KG1 (cell line): ENCODE measurements at regions not wholly inside any gene's neighbourhood (a gene's known extent, or its start where the extent isn't known, plus 50 kb on each side); places are given as distances from the start of the nearest gene placed in this dataset.

Source experiments
- DNase-seq: peaks from one replicate; lab custom pipeline; 2025; lab: John Stamatoyannopoulos, UW

DNA sequence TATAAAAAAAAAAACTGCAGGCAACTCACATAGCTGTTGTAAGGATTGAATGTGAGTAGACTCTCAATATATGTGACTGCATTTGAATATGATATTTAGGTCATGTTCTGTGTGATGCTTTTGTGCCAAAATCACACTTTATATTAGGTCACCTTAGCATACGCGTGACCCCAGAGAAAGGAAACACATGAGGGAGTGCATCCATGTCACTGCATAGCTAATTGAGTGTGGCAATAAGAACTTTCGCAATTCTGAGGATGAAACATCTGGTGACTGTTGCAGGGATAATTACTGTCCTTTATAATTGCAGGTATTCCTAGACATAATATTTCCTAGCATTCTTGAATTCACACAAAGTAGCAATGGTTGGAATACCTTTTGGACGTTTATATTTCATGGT lies 459.5 kb upstream of the KLF4 start:
- no peak for DNase-seq

DNA sequence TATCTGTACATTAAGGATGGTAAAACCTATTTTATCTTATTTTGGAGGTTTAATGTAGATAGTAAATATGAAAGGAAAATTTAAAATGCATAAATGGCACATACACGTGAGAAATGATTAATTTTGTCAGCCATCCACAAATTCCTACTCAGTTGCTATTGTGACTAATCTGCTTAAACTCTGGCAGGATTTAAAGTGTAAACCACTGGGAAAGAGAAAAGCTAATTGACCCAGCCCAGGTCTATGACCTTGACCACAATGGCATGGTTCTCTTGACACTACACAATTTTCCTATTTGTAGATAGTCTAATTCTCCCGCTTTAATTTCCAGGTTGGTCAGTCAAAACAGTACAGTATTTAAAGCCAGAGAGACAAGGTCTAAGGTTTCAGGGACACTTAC lies 459.0 kb upstream of the KLF4 start:
- no peak for DNase-seq

DNA sequence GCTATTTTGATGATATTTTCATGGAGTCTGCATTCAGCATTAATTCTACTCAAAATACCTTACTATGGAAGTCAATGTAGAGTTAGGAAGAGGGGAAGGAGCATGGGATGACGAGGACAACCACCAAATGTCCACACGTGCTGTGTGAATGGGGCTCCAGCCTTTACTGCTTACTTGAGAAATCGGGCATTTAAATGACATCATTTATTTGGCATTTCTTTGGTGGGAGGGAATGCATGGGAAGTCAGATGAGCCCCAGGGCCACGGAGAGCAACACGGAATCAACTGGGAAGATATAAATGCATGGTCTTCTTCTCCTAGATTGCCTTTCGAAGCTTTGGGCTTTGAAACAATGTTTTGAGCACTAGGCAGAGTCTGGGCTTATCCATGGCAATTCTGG lies 458.5 kb upstream of the KLF4 start:
- no peak for DNase-seq

DNA sequence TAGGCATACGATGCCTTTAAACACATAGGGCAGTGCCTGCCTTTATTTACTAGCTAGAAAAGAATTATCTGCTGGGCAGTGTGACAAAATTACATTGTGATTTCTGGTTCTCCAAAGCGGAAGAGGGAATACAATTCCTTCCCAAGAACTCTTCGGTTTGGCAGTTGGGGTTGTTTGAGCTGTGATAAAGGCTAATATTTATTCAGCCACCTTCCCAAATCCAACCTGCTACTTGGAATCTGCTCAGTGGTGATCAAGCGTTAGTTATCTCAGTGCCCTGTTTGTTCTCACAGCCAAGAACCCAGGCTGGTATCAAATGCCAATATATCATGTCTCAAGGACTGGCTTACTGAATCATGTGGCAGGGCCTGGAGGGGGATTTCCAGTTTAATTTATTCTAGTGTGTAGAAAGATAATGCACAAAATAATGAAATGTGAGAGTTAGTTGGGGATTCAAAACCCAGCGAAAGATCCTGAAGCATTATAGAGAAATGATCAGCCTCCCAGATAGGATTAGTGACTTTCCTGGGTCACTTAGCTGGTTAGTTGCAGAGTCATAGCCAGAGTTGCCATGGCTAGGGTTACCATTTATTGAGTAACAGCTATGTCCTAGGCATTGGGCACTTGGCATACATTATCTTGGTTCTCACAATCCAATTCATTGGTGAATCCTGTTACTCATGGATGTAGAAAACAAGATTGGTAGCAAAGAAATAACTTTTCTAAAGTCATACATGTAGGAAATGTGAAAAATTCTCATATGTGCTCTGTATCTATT lies 457.0 kb upstream of the KLF4 start:
- no peak for DNase-seq

DNA sequence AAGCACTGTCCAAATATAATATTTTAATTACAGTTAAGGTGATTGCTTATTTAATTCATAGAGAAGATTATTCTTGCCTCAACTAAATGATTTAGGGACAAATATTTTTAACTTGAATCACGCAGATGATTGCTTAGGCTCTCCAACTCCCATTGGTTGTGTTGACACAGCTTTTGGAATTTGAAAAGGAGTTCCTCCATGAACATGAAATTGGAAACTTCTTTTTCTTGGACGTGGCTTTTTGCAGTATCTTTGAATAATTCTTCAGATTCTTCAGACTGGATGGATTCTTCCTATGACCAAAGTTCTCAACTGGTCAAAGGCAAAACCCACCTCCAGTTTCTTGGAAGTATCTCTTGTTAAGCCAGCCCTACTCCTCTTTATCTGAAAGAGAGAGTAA lies 456.4 kb upstream of the KLF4 start:
- no peak for DNase-seq

DNA sequence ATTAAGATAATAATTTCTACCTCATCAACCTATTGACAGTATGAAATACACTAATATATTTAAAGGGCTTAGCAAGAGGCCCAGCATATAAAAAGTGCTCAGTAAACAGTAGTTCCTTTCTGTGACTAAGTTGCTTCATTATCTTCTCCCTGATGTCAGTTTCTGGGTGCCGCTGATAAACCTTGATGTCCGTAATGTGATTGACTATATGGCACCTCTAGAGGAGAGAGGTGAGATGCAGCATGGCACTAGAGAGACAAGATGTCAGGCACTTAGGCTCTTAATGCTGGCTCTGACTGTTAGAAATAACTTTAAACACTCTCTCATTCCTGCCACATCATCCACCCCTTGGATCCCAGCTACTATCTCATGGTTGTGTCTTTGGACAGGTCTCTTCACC lies 455.9 kb upstream of the KLF4 start:
- DNase-seq: no peak

DNA sequence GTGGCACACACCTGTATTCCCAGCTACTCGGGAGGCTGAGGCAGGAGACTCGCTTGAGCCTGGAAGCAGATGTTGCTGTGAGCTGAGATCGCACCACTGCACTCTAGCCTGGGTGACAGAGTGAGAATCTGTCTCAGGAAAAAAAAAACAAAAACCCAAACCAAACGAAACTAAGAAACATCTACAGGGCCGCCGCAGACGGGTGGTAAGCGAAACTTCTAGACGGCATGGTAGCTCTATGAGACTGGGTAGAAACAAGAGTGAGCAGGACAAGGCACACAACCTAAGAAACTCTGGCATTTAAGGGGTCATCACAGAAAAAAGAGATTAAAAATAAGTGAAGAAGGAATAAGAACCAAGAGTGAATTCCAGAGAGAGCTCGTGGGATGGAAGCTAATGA lies 454.8 kb upstream of the KLF4 start:
- DNase-seq: no peak

DNA sequence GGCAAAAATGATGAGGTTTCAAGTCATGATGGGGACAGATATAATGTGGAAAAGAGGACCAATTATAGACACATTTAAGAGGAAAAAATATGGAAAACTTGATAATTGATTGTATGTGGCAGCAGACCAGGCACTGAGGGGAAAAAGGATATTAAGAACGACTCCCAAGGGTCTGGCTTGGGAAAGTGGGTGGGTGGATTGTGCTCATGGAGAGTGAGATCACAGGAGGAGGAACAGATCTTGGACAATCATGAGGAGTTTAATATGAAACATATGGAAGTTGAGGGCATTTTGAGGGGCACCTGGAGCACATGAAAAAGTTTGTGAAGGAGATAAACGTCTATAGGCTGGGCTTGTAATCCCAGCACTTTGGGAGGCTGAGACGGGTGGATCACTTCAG lies 454.3 kb upstream of the KLF4 start:
- DNase-seq: no peak

DNA sequence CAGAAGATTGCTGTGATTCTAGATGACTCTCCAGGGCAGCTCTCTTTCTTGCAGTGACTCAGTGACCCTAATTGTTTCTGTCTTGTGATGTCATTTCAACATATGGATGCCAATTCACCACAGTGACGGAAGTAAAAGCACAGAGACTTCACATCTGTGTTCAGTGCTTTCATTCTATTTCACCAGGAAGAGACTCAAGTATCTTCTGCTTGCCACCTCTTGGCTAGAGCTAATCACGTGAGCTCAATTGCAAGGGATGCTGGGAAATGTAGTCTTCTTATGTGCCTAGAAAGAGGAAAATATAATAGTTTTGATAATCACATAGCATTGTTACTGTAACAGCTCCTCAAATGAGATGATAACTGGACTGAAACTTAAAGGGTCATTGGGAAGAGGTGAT lies 453.3 kb upstream of the KLF4 start:
- DNase-seq: no peak

DNA sequence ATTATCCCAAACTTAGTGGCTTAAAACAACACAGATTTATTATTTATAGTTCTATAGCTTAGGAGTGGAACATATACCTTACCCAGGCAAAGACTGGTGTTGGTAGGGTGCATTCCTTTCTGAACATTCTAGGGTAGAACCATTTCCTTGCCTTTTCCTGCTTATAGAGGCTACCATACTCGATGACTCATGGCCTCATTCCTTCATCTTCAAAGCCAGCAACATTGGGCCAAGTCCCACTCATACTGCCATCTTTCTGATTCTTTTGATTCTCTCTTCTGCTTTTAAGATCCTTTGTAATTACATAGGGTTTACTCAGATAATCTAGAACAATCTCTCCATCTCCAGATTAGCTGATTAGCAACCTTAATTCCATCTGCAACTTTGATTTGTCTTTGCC lies 452.7 kb upstream of the KLF4 start:
- DNase-seq: no peak

DNA sequence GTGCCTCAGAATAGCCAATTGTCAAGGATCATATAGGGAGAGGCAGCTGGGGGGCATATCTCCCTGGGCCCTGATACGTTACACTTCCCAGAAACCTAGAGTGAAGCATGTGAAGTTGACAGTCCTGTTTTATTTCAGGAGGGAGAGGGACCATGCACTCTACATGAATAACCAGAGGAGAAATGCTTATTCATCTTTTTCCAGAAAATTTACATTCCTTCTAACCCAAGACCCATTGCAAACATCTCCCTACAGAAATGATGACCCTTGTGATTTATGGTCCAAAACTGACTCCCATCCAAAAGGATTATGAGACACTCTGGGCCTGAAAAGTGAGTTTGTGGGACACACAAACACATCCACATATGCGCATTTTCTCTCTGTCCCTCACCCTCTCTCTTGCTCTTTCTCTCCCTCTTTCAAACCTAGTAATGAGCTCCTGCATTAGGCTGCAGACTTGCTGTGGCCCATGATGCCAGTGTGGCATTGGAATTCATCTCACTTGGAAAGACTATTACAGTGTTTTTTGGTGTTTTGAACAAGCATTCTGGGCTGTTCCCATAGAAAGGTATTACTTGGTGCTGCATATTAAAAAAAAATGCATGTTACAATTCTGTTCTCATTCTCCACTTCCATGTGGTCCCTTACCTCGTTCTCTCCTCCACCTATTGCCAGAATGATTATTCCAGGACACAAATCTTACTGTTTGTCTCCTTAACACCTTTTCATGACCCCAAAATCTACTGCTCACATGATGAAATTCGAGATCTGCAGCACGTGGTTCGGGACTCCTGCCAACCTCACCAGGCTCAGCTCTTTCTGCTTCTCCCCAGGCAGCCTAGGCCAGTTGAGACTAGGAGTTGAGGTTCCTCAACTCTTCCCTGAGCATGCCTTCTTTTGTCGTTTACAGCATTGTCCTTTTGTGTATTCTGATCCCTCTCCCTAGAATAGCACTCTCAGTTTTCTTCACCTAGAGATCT lies 451.3 kb upstream of the KLF4 start:
- DNase-seq: no peak

DNA sequence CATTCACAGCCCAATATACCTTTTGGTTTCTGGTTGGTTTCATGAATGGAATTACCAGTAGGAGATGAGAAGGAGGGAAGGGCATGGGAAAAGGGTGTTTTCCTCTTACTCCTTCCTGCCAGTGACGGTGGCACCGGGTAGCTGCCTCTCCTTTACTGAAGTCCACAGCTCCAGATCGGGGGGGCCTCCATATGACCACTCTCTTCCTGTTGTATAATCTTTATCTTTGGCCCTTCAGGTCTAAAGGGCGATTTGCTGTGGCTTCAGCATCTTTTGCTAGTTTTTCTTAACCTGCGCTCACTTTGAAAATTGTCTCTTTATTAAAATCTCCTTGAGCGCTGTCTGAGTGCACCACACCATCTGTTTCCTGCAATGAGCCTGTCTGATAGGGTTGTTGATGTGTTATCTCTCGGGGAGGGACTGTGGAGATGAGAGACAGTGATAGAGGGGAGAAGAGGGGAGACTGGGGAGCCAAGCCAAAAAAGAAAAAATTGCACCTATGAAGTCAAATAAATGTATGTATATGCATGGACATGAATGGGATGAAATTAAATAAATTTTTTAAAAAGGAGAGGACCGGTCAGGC lies 449.3 kb upstream of the KLF4 start:
- DNase-seq: no peak

DNA sequence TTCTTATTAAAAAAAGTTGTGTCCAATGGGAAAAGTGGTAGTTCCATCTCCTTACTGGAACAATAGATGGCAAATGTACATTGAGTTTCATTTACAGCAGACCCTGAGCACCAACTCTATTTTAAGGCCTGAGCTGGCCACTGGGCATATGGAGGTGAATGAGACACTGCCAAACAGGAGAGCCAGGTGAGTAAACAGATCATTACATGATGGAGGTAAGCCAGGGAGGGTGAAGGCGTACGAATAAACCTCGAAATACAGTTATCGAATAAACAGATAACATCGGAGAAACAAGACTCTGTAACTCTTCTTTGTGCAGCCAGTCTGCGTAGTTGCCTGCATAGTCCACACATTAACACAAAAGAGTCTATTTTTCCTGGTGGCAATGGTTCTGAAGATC lies 446.4 kb upstream of the KLF4 start:
- DNase-seq: no peak

DNA sequence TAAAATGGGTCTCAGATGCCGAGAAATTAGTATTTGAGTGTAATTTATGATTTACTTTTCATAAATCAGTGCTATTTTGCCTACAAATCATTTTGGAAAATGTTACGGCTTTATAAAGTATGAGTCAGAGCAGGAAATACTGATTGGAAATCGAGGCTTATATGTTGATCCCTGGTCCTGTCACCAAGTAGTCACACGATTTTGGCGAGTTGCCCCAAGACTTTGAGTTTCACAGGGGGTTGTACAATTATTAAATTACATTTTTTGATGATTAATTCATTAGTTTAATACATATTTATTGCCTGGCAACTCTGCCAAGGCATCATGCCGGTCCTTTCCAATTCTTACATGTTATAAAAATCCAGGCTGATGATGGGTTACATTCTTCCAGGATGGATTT lies 443.9 kb upstream of the KLF4 start:
- no peak for DNase-seq

DNA sequence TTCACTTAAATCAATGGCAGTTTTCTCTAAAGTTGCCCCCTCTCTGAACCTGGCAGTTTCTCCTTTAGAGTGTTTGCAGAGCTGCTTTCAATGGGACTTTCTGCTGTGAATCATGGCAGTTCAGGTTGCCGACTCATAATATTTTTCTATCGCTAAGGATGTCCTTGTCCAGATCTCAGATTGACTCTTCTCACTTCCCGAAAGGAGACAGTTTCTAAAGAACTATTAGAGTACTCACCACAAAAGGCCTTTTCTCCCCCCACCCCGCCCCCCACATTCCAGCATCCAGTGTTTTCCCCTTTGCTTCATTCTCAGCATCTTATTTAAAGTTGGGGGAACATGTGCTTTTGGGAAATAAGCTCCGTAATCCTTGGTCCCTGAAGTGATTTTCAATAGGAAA lies 443.5 kb upstream of the KLF4 start:
- no peak for DNase-seq

DNA sequence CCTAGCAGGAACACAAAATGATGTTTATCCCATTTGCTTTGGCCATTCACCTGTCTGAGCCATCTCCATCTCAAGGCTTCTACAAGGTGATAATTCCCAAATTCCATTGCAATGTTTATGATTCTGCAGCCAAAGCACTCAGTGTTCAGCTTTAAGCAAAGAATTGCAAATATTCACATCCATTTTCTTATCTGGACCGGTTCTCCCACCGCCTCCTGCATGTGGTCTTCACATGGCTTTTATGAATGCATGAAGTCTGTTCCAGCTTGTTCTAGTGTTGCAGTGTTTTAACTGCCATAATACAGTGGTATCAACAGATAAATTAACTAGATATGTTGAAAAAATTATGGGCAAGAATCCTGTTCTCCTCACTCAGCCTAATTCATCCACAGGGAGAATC lies 443.0 kb upstream of the KLF4 start:
- no peak for DNase-seq

DNA sequence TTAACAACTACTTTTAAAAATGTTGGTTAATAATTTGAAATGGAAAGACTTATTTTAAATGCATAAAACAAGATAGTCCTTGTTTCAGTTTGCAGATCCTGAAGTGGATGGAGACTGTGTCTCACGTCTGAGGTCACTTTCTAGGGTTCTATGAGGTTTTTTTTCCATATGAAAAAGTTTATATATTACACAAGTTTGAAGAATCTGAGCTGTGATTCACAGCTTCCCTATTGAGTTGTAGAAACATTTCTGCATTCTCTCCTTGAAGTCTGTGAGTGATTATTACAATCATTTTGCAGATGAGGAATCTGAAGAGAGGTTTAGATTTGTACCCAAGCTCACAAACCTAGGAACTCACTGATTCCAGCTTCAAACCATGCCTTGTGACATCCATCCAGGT lies 442.5 kb upstream of the KLF4 start:
- DNase-seq: no peak

DNA sequence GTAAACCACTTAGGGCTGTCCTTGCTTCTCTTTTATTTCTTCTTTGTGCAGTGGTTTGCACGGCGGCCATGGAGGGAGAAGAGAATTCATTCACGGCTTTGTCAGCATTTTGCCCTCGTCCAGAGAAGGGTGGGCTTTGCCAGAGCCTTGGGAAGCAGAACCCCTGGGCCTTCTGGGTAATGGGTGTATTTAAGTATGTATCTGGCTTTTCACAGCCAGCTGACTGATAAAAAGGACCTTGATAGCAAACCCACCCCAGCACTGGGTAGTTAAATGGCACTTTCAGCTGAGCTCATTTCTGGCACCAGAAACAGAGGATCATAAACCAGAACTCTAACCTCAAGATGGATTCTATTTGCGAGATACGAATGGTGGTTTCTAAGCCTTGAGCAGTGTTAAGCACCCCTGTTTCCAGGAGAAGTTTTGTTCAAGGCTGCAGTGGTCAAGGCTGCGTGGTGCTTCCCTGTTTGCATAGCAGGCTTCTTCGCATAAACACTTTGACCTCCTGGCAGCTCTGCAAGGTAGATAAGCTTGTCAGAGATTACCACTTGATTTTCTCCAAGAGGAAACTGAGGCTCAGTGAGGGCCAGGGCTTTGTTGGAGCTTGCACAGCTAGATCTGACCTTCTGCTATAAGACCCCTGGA lies 441.6 kb upstream of the KLF4 start:
- no peak for DNase-seq

DNA sequence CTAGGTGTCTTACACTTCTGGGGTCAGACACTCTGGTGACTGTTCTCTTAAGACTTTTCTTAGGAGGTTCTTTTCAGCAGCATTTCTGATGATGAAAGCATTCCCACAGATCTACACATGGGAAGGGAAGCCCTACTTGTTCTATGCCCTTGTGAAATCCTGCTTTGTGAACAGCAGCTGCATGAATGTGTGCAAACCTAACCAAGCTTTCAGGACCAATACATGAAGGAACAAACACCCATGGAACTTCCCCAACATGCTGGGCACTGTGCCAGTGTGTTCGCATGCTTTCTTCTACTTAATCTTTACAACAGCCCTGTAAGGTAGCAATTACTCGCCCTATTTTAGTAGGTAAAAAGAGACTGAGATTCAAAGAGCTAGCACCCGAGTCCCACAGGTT lies 439.9 kb upstream of the KLF4 start:
- DNase-seq: no peak

DNA sequence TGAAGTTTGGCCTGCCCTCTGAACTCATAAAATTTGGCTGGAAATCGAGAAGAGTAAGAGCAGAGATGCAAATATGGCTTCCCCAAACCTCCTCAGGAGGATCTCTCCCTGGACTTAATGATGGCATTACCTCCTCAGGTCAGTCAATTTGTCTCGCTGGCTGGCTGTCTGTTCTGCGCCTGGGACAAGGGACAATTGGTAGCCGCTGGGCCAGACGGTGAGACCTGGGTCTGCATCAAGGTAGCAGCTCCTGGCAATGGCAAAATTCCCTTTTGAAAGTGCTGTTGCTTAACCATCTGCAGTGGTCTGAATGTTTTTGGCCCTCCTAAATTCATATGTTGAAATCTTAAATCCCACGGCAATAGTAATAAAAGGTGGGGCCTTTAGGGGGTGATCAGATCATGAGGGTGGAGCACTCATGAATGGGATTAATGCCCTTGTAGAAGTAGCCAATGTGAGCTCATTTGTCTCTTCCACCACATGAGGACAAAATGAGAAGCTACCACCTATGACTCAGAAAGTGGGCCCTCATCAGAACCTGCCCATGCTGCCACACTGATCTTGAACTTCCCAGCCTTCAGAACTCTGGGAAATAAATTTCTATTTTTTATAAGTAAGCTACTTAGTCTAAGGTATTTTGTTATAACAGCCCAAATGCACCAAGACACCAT lies 439.3 kb upstream of the KLF4 start:
- DNase-seq: no peak

DNA sequence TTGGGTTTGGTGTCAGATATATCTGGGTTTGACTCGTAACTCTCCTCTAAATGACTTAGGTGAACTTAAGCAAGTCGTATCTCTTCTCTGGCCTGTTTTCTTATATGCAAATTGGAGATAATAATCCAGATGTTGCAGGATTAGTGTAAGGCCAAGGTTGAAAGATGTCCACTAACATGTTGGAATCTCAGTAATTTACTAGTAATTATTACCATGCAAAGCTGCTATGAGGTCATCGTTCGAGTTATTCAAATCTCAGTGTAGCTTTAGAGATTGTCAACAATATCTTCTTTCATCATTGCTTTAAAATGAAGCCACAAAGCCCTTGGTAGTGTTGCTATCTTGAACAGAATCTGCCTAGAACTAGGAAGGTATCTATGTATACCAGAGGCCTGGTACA lies 437.7 kb upstream of the KLF4 start:
- DNase-seq: no peak

DNA sequence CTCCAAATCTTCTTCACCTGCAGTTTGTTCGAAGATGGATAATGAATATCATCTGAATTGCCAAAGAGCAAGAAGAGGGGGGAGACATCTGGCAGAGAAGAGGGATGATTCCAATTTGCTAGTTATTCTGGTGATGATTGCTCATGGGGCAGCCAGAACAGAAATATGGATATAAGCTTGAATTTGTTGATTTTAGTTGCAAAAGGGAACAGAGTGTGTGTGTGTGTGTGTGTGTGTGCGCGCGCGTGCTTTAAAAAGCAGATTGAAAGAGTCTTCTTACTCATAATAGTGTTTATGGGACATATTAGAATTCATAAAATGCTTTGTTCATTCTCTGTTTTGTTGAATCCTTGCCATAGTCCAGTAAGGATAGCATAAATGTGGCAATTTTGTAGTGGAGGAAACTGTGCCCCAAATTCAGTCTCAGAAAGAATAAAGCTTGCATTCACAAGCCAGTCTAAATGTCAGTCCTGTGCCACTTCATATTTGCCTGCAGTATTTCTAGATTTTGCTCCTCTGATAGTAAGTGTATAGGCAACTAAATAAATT lies 436.3 kb upstream of the KLF4 start:
- no peak for DNase-seq
